Epithelial cell of esophagus (primary cell): ENCODE measurements at regions not wholly inside any gene's neighbourhood (a gene's known extent, or its start where the extent isn't known, plus 50 kb on each side); places are given as distances from the start of the nearest gene placed in this dataset.
"Not testable (repeated sequence)": the region's sequence is repeated elsewhere in the genome, so short reads cannot be mapped to it uniquely, and the experiment has no call there.

Source experiments
- DNase-seq: peaks from one replicate; pipeline ENCODE4 v3.0.0; 2010; ENCODE audit warnings: low read depth
- H3K4me3 ChIP-seq: 2 replicates; pipeline ENCODE4 v1.5.1; 2011; ENCODE audit warnings: mild to moderate bottlenecking, low read length, control low read depth
- CTCF ChIP-seq: IDR thresholded peaks from 2 replicates; pipeline ENCODE4 v1.5.1; 2011; ENCODE audit warnings: low read depth, mild to moderate bottlenecking, low read length, control low read depth, inconsistent platforms; ENCODE audit not compliant: insufficient read depth; ENCODE audit errors: missing control alignments

GRCh38 chr3:134737516-134737915 is 57.5 kb upstream of the EPHB1 start:
- H3K4me3 ChIP-seq = no peak overlapping the region
- no peak for DNase-seq
- no peak for TF ChIP-seq CTCF

GRCh38 chr3:134740077-134740476 is 55.0 kb upstream of the EPHB1 start:
- not testable (repeated sequence) for DNase-seq, H3K4me3 ChIP-seq

- TF ChIP-seq CTCF = no peak
- no peak overlapping the region for H3K4me3 ChIP-seq
- DNase-seq = no peak
Observed at GRCh38 chr3:134742202-134742601, 52.9 kb upstream of the EPHB1 start.

GRCh38 chr3:134743006-134743405 is 52.1 kb upstream of the EPHB1 start:
- peak; percentile 54 for DNase-seq
- TF ChIP-seq CTCF = no peak
- H3K4me3 ChIP-seq = no peak overlapping the region
